ENCODE measurements at regions not wholly inside any gene's neighbourhood (a gene's known extent, or its start where the extent isn't known, plus 50 kb on each side); places are given as distances from the start of the nearest gene placed in this dataset.

GRCh38 chr6:19009769-19010168 is 622.6 kb downstream of the RNF144B start:
- no peak for DNase-seq

GRCh38 chr6:19013026-19013705 is 626.0 kb downstream of the RNF144B start:
- Mint-ChIP-seq H3K36me3 (ENCODE audit: low read depth) (no peaks in the 10 kb centered on the region), H3K27me3 (no peaks in the 10 kb centered on the region), H3K9me3 (peaks cover 4% of the 10 kb centered on the region), H3K4me3 (no peak overlapping the region), H3K27ac (no peak overlapping the region), H3K4me1 (ENCODE audit: low read depth) (no peaks in the 10 kb centered on the region)
- no peak for DNase-seq

More at GRCh38 chr6:19009769-19010168, 622.6 kb downstream of the RNF144B start:
- Mint-ChIP-seq H3K36me3 (ENCODE audit: low read depth) (no peaks in the 10 kb centered on the region), H3K4me1 (ENCODE audit: low read depth) (no peaks in the 10 kb centered on the region), H3K27ac (no peak overlapping the region), H3K9me3 (peaks cover 8% of the 10 kb centered on the region), H3K4me3 (no peak overlapping the region), H3K27me3 (no peaks in the 10 kb centered on the region)

- Mint-ChIP-seq H3K27me3 (no peaks in the 10 kb centered on the region), H3K4me1 (ENCODE audit: low read depth) (no peaks in the 10 kb centered on the region), H3K27ac (no peak overlapping the region), H3K9me3 (no peaks in the 10 kb centered on the region), H3K4me3 (no peak overlapping the region), H3K36me3 (ENCODE audit: low read depth) (no peaks in the 10 kb centered on the region)
- DNase-seq, result no peak
These were observed 637.6 kb downstream of the RNF144B start for GRCh38 chr6:19024737-19025136.

GRCh38 chr6:19028201-19028600 is 641.1 kb downstream of the RNF144B start:
- Mint-ChIP-seq H3K36me3 (ENCODE audit: low read depth) (no peaks in the 10 kb centered on the region), H3K9me3 (peaks cover 2% of the 10 kb centered on the region), H3K27ac (no peak overlapping the region), H3K4me1 (ENCODE audit: low read depth) (no peaks in the 10 kb centered on the region), H3K4me3 (no peak overlapping the region), H3K27me3 (no peaks in the 10 kb centered on the region)
- no peak for DNase-seq

- Mint-ChIP-seq H3K9me3 (peaks cover 2% of the 10 kb centered on the region), H3K27ac (no peak overlapping the region), H3K4me3 (no peak overlapping the region), H3K27me3 (no peaks in the 10 kb centered on the region), H3K4me1 (ENCODE audit: low read depth) (no peaks in the 10 kb centered on the region), H3K36me3 (ENCODE audit: low read depth) (no peaks in the 10 kb centered on the region)
- no peak for DNase-seq
These were observed 645.6 kb downstream of the RNF144B start for GRCh38 chr6:19032591-19033295.

- DNase-seq, result no peak
- H3K27ac Mint-ChIP-seq, result no peak overlapping the region
- no peak overlapping the region for H3K4me3 Mint-ChIP-seq
- peaks cover 2% of the 10 kb centered on the region for H3K9me3 Mint-ChIP-seq
- H3K4me1 Mint-ChIP-seq (ENCODE audit: low read depth), result no peaks in the 10 kb centered on the region
- no peaks in the 10 kb centered on the region for H3K27me3 Mint-ChIP-seq
- no peaks in the 10 kb centered on the region for H3K36me3 Mint-ChIP-seq (ENCODE audit: low read depth)
These were observed 646.5 kb downstream of the RNF144B start for GRCh38 chr6:19033683-19034082.

- H3K4me3 Mint-ChIP-seq, result no peak overlapping the region
- H3K9me3 Mint-ChIP-seq, result peaks cover 2% of the 10 kb centered on the region
- DNase-seq, result no peak
- H3K27me3 Mint-ChIP-seq, result no peaks in the 10 kb centered on the region
- no peak overlapping the region for H3K27ac Mint-ChIP-seq
- no peaks in the 10 kb centered on the region for H3K4me1 Mint-ChIP-seq (ENCODE audit: low read depth)
- H3K36me3 Mint-ChIP-seq (ENCODE audit: low read depth), result no peaks in the 10 kb centered on the region
These were observed 647.8 kb downstream of the RNF144B start for GRCh38 chr6:19034986-19035385.

GRCh38 chr6:19035461-19036195 is 648.5 kb downstream of the RNF144B start:
- no peak overlapping the region for H3K4me3 Mint-ChIP-seq
- no peak overlapping the region for H3K27ac Mint-ChIP-seq
- H3K36me3 Mint-ChIP-seq (ENCODE audit: low read depth), result no peaks in the 10 kb centered on the region
- no peaks in the 10 kb centered on the region for H3K4me1 Mint-ChIP-seq (ENCODE audit: low read depth)
- no peaks in the 10 kb centered on the region for H3K27me3 Mint-ChIP-seq
- no peaks in the 10 kb centered on the region for H3K9me3 Mint-ChIP-seq
- no peak for DNase-seq

GRCh38 chr6:19036196-19036555 is 649.0 kb downstream of the RNF144B start:
- Mint-ChIP-seq H3K36me3 (ENCODE audit: low read depth) (no peaks in the 10 kb centered on the region), H3K9me3 (no peaks in the 10 kb centered on the region), H3K4me1 (ENCODE audit: low read depth) (no peaks in the 10 kb centered on the region), H3K4me3 (no peak overlapping the region), H3K27ac (no peak overlapping the region), H3K27me3 (no peaks in the 10 kb centered on the region)
- no peak for DNase-seq

- peaks cover 5% of the 10 kb centered on the region for H3K9me3 Mint-ChIP-seq
- no peaks in the 10 kb centered on the region for H3K36me3 Mint-ChIP-seq (ENCODE audit: low read depth)
- no peaks in the 10 kb centered on the region for H3K4me1 Mint-ChIP-seq (ENCODE audit: low read depth)
- no peak for DNase-seq
- no peak overlapping the region for H3K27ac Mint-ChIP-seq
- H3K4me3 Mint-ChIP-seq, result no peak overlapping the region
- H3K27me3 Mint-ChIP-seq, result no peaks in the 10 kb centered on the region
These were observed 650.5 kb downstream of the RNF144B start for GRCh38 chr6:19037607-19038006.

GRCh38 chr6:19039287-19039686 is 652.1 kb downstream of the RNF144B start:
- DNase-seq, result no peak
- Mint-ChIP-seq H3K9me3 (peaks cover 5% of the 10 kb centered on the region), H3K4me1 (ENCODE audit: low read depth) (no peaks in the 10 kb centered on the region), H3K27me3 (no peaks in the 10 kb centered on the region), H3K4me3 (no peak overlapping the region), H3K27ac (no peak overlapping the region), H3K36me3 (ENCODE audit: low read depth) (no peaks in the 10 kb centered on the region)

- H3K27ac Mint-ChIP-seq, result no peak overlapping the region
- H3K4me3 Mint-ChIP-seq, result no peak overlapping the region
- H3K4me1 Mint-ChIP-seq (ENCODE audit: low read depth), result no peaks in the 10 kb centered on the region
- H3K9me3 Mint-ChIP-seq, result peaks cover 10% of the 10 kb centered on the region
- H3K36me3 Mint-ChIP-seq (ENCODE audit: low read depth), result no peaks in the 10 kb centered on the region
- DNase-seq, result no peak
- H3K27me3 Mint-ChIP-seq, result no peaks in the 10 kb centered on the region
These were observed 654.8 kb downstream of the RNF144B start for GRCh38 chr6:19041906-19042305.

- Mint-ChIP-seq H3K9me3 (peaks cover 10% of the 10 kb centered on the region), H3K27me3 (no peaks in the 10 kb centered on the region)
These were observed 655.3 kb downstream of the RNF144B start for GRCh38 chr6:19042420-19042819.

GRCh38 chr6:19050765-19051164 is 663.6 kb downstream of the RNF144B start:
- no peaks in the 10 kb centered on the region for H3K36me3 Mint-ChIP-seq (ENCODE audit: low read depth)
- no peak overlapping the region for H3K4me3 Mint-ChIP-seq
- H3K27me3 Mint-ChIP-seq, result no peaks in the 10 kb centered on the region
- H3K27ac Mint-ChIP-seq, result no peak overlapping the region
- peaks cover 15% of the 10 kb centered on the region for H3K9me3 Mint-ChIP-seq
- DNase-seq, result no peak
- H3K4me1 Mint-ChIP-seq (ENCODE audit: low read depth), result no peaks in the 10 kb centered on the region

More at GRCh38 chr6:19042420-19042819, 655.3 kb downstream of the RNF144B start:
- no peak for DNase-seq
- no peak overlapping the region for H3K4me3 Mint-ChIP-seq
- no peaks in the 10 kb centered on the region for H3K4me1 Mint-ChIP-seq (ENCODE audit: low read depth)
- H3K36me3 Mint-ChIP-seq (ENCODE audit: low read depth), result no peaks in the 10 kb centered on the region
- H3K27ac Mint-ChIP-seq, result no peak overlapping the region

- Mint-ChIP-seq H3K27ac (no peak overlapping the region), H3K4me1 (ENCODE audit: low read depth) (no peaks in the 10 kb centered on the region), H3K9me3 (peaks cover 14% of the 10 kb centered on the region), H3K27me3 (no peaks in the 10 kb centered on the region), H3K4me3 (no peak overlapping the region), H3K36me3 (ENCODE audit: low read depth) (no peaks in the 10 kb centered on the region)
- no peak for DNase-seq
These were observed 665.1 kb downstream of the RNF144B start for GRCh38 chr6:19052219-19052618.
